Natural killer cell treated with Interleukin-12 subunit alpha and Interleukin-12 subunit beta and Interleukin-15 and Interleukin-18, amount 100 ng/mL, for 72 hours (primary cell): ENCODE measurements at regions not wholly inside any gene's neighbourhood (a gene's known extent, or its start where the extent isn't known, plus 50 kb on each side); places are given as distances from the start of the nearest gene placed in this dataset.

Source experiments
- ATAC-seq, 2 donors: fragments of 150-1000 bp; cut with Tn5 transposase in 1 of 2; sonication (Bioruptor Pico), chemical (Tn5 transposase) in 1 of 2; 2 replicates each; pipeline ENCODE4 v1.10.0; 2021
- DNase-seq: peaks from one replicate; pipeline ENCODE4 v3.0.0; 2022; ENCODE audit warnings: low spot score
- H3K27ac Mint-ChIP-seq, 2 donors: 1 replicate in 1 of 2; 2 replicates in 1 of 2; pipeline ENCODE4 v1.8.0; 2022; ENCODE audit warnings: mixed read lengths in 2 of 2, mild to moderate bottlenecking in 1 of 2, moderate library complexity in 1 of 2
- H3K27me3 Mint-ChIP-seq, 2 donors: 1 replicate in 1 of 2; 2 replicates in 1 of 2; pipeline ENCODE4 v1.8.0; 2022; ENCODE audit warnings: mixed read lengths in 2 of 2
- H3K36me3 Mint-ChIP-seq: one replicate; pipeline ENCODE4 v1.8.0; 2022; ENCODE audit warnings: mixed read lengths
- H3K4me1 Mint-ChIP-seq, 2 donors: 1 replicate in 1 of 2; 2 replicates in 1 of 2; pipeline ENCODE4 v1.8.0; 2022; ENCODE audit warnings: low read depth in 2 of 2, mixed read lengths in 2 of 2, mild to moderate bottlenecking in 1 of 2
- H3K4me3 Mint-ChIP-seq: one replicate; pipeline ENCODE4 v1.8.0; 2022; ENCODE audit warnings: mixed read lengths
- H3K9me3 Mint-ChIP-seq: 2 replicates; pipeline ENCODE4 v1.8.0; 2022; ENCODE audit warnings: mixed read lengths

DNA sequence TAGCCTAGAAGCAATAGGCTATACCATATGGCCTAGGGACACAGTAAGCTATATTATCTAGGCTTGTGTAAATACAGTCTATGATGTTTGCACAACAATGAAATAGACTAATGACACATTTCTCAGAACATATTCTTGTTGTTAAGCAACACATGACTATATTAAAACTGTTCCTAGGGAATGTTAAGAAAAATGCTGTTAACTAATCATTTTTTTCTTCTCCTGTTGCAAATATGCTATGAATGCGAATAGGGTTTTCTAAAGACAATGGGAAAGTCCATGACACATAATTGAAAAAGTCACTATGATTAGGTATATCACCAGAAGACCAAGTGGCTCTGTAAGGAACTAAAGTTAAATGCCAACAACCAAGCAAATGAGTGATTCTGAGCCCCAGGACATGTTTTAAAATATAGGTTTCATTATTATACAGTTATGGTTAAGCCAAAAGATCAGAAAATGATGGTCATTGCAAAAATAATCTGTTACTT, 454.0 kb upstream of the SORCS1 start:
- DNase-seq (no peak), ATAC-seq (no peak)
- Mint-ChIP-seq H3K27me3 (no peaks in the 10 kb centered on the region), H3K4me3 (no peak overlapping the region), H3K27ac (no peak overlapping the region), H3K9me3 (peaks cover 7% of the 10 kb centered on the region), H3K36me3 (no peaks in the 10 kb centered on the region), H3K4me1 (no peaks in the 10 kb centered on the region)

DNA sequence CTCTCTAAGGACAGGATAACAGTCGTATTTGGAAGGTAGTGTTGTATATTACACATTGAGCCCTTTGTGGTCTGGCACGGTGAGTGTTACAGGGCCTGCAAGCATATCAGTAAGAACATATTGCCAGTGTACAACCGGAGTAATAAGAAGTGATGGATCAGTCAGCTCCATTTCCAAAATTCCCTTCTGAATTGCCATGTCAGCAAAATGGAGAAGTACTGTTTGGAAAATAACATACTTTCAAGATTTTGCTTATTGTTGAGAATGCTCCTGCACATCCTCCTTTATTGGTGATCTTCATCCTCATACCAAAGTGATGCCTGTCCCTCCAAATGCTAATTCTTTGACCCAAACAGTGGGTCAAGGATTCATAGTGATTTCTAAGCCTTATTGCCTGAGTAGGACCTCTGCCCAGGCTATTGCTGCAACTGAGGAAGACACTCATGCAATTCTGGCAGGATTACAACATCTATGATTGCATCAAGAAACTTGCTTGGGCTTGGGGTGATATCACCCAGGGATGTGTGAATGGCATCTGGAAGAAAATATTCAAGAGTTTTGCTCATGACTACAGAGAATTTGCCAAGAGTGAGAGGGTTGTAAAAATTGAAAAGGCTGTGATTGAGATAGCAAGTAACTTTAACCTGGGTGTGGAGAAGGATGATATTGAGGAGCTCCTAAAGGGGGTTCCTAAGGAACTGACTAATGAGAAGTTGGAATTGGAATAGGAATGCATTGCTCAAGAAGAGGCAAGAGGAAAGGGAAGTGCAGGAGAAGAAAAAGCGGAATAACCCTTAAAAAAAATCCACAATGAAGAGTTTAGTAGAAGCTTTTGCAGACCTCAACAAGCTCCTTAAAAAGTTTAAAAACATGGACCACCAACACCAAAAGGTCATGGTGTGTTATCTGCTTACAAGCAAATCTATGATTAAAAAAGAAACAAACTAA, 452.2 kb upstream of the SORCS1 start:
- DNase-seq (no peak), ATAC-seq (no peak)
- Mint-ChIP-seq H3K4me1 (no peaks in the 10 kb centered on the region), H3K27me3 (no peaks in the 10 kb centered on the region), H3K9me3 (peaks cover 7% of the 10 kb centered on the region), H3K27ac (no peak overlapping the region), H3K4me3 (no peak overlapping the region), H3K36me3 (no peaks in the 10 kb centered on the region)

DNA sequence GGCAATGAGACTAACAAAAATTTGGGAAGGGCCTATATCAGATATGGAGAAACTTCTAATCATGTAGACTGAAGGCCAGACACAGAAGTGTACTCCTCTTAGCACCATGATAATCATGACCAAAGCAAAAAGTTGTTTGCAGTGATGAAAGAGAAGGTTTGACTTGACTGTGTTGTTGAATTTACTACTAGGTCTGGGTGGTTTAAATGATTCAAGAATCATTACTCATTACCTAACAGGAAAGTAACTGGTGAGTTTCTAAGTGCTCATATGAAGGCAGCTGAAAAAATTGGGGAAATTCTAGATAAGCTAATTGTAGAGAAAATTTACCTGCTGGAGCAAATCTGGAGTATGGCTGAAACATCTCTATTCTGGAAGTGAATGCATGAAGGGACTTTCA, 451.5 kb upstream of the SORCS1 start:
- ATAC-seq = no peak
- no peaks in the 10 kb centered on the region for H3K27me3 Mint-ChIP-seq
- no peak overlapping the region for H3K4me3 Mint-ChIP-seq
- no peak overlapping the region for H3K27ac Mint-ChIP-seq
- H3K9me3 Mint-ChIP-seq = peaks cover 7% of the 10 kb centered on the region
- no peaks in the 10 kb centered on the region for H3K36me3 Mint-ChIP-seq
- H3K4me1 Mint-ChIP-seq = no peaks in the 10 kb centered on the region
- no peak for DNase-seq

DNA sequence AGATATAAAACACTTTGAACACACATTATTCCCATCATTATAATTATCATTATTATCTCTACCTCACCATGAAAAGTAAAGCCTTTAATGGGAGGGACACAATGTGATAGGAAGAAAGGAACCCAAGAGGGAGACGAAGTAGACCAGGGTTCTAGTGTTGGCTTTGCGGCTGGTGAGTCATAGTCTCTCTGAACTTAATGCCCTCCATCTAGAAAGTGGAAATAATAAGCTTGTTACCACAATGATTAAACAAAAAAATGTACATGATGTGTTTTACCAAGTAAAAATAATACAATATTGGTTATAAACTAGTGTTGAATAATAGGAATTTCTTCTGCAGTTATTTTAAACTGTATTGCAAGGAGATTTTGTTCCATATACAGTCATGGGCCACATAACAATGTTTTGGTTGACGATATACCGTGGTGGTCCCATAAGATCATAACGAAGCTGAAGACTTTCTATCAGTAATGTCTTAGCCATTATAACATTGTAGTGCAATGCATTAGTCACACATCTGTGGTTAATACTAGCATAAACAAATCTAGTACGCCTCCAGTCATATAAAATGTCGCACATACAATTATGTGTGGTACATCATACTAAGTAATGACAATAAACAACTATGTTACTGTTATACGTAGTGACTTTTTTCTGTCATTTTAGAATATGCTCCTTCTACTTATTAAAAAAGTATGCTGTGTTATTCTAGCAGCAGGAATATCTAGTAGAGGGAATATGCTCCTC, 450.6 kb upstream of the SORCS1 start:
- H3K27ac Mint-ChIP-seq = no peak overlapping the region
- no peaks in the 10 kb centered on the region for H3K36me3 Mint-ChIP-seq
- no peaks in the 10 kb centered on the region for H3K27me3 Mint-ChIP-seq
- no peaks in the 10 kb centered on the region for H3K4me1 Mint-ChIP-seq
- DNase-seq = no peak
- H3K4me3 Mint-ChIP-seq = no peak overlapping the region
- no peak for ATAC-seq
- peaks cover 11% of the 10 kb centered on the region for H3K9me3 Mint-ChIP-seq

DNA sequence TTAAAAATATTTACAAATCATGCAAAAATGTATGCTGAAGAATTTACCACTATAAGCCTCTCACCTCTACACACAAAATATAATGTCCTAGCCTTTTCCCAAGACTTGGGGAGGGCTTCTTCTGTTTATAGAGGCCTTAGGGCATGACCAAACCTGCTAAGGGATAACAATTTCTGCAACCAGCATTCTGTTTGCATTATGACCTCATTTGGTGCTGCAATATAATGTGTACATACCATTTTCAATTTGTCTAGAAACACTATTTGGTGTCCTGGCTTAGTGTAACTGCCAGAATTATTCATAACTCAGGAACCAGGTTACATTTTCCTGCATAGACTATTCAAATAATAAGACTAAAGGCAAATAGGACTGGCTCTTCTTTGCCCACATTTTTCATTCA, 446.6 kb upstream of the SORCS1 start:
- Mint-ChIP-seq H3K36me3 (no peaks in the 10 kb centered on the region), H3K4me3 (no peak overlapping the region), H3K9me3 (peaks cover 7% of the 10 kb centered on the region), H3K4me1 (no peaks in the 10 kb centered on the region), H3K27ac (no peak overlapping the region), H3K27me3 (no peaks in the 10 kb centered on the region)
- ATAC-seq (no peak), DNase-seq (no peak)

DNA sequence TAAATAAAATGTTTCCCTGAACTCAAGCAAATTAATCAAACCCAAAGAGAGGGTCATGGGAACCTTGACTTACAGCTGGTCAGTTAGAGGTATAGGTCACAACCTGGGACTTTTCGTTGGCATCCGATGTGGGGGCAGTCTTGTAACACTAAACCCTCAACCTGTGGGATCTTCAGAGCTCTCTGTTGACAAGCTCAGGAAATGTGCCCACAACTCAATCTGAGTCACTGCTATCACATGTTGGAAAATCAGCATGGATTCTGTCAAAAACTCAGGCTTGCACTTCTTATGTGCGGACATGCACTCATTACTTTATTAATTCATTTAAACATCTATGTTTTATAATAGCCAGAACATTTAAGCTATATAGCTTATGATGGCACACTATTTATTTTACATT, 424.6 kb upstream of the SORCS1 start:
- no peaks in the 10 kb centered on the region for H3K36me3 Mint-ChIP-seq
- H3K27me3 Mint-ChIP-seq = no peaks in the 10 kb centered on the region
- H3K9me3 Mint-ChIP-seq = peaks cover 10% of the 10 kb centered on the region

DNA sequence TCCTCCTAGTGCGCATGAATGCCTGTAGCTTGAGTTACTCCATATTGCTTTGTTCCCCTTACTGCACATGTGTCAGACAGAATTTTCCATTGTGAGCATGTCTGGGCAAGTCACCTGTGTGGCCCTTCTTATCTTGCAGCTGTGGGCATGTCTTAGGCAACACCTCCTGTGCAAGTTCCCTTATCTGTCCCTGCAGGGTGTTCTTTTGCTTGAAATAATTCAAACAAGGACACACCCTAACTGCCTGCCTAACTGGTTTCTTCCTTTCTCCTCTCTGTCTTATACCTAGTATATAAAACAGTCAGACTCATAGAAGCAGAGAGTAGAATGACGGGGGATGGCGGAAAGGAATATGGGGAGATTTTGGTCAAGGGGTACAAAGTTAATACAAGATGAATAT, 421.1 kb upstream of the SORCS1 start:
- peaks cover 10% of the 10 kb centered on the region for H3K9me3 Mint-ChIP-seq
- no peak overlapping the region for H3K27ac Mint-ChIP-seq
- H3K4me1 Mint-ChIP-seq = no peaks in the 10 kb centered on the region
- no peak for ATAC-seq
- no peaks in the 10 kb centered on the region for H3K36me3 Mint-ChIP-seq
- H3K4me3 Mint-ChIP-seq = no peak overlapping the region
- no peak for DNase-seq
- no peaks in the 10 kb centered on the region for H3K27me3 Mint-ChIP-seq

More for the DNA sequence above, 424.6 kb upstream of the SORCS1 start:
- no peak overlapping the region for H3K27ac Mint-ChIP-seq
- no peak for DNase-seq
- no peak for ATAC-seq
- H3K4me3 Mint-ChIP-seq = no peak overlapping the region
- no peaks in the 10 kb centered on the region for H3K4me1 Mint-ChIP-seq

DNA sequence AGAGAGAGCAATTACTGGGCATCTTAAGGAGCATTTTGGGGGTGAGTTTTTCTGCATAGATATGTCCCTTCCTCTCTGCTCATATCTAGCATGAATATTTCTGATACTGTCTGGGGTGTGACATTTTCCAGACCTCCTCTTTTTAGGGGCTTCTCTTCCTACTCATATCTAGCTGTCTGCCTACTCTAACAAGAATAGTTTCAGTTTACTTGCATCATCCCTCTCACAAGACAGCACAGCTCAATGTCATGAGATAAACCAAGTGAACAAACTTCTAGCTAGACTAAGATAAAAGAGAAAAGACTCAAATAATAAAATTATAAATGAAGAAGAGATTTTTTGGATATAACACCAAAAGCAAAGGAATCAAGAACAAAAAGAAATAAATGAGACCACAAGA, 419.5 kb upstream of the SORCS1 start:
- DNase-seq (no peak), ATAC-seq (no peak)
- Mint-ChIP-seq H3K9me3 (peaks cover 14% of the 10 kb centered on the region), H3K4me3 (no peak overlapping the region), H3K27me3 (no peaks in the 10 kb centered on the region), H3K27ac (no peak overlapping the region), H3K4me1 (no peaks in the 10 kb centered on the region), H3K36me3 (no peaks in the 10 kb centered on the region)

DNA sequence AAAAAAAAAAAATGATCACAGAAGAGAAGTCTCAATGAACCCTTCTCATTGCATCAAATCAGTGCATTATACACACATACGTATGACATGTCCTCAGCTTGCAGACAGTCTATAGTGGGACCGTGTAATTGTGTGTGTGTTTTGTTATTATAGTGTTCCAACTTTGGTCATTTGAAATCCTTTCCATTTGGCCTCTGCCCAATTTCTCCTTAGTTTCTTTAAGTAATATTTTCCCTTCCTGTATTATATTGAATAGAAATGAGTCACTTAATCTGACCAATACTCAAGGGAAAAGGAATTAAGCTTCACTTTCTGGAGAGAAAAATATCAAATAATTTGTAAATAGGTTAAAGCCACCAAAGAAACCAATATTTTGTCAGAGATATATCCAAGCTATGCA, 415.5 kb upstream of the SORCS1 start:
- Mint-ChIP-seq H3K27ac (no peak overlapping the region), H3K36me3 (no peaks in the 10 kb centered on the region), H3K4me1 (no peaks in the 10 kb centered on the region), H3K4me3 (no peak overlapping the region), H3K9me3 (peaks cover 8% of the 10 kb centered on the region), H3K27me3 (no peaks in the 10 kb centered on the region)
- no peak for DNase-seq
- no peak for ATAC-seq

DNA sequence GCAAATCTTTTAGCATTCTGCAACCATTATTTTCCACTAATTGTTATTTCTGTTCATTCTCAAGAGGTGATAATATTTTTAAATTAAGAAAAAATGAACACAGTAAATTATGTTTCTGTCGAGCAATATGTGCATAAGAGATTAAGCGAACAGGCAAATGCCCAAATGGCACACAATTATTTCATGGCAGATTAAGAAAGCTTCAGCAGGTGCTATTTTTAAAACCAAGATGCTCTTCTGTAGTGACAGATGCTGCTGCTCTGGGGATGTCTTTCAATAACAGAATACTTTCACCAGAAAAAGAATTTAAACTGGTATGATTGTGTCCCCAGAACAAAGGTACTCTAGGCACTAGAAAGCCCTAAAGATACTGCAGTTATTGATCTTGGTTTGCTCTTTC, 412.7 kb upstream of the SORCS1 start:
- Mint-ChIP-seq H3K27me3 (no peaks in the 10 kb centered on the region), H3K9me3 (peaks cover 12% of the 10 kb centered on the region), H3K36me3 (no peaks in the 10 kb centered on the region), H3K4me1 (no peaks in the 10 kb centered on the region), H3K4me3 (no peak overlapping the region), H3K27ac (no peak overlapping the region)
- DNase-seq = no peak
- no peak for ATAC-seq

DNA sequence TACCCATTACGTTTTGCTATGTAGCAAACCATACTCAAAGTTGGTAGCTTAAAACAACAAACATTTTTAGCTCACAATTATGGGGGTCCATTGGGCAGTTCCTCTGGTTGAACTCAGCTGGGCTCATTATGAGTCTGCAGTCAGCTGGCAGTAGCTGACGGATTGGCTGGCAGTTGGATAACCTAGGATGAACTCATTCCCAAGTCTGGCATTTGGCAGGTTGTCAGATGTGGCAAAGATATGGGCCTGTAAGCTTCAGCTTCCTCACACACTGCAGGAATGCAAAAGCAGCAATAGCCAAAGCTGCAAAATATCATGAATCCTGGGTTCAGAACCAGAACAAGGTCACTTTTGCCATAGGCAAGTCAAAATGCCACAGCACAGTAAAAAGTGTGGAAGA, 412.2 kb upstream of the SORCS1 start:
- H3K27me3 Mint-ChIP-seq = no peaks in the 10 kb centered on the region
- H3K4me3 Mint-ChIP-seq = no peak overlapping the region
- peaks cover 12% of the 10 kb centered on the region for H3K9me3 Mint-ChIP-seq
- no peak for ATAC-seq
- no peaks in the 10 kb centered on the region for H3K4me1 Mint-ChIP-seq
- DNase-seq = no peak
- H3K36me3 Mint-ChIP-seq = no peaks in the 10 kb centered on the region
- H3K27ac Mint-ChIP-seq = no peak overlapping the region

DNA sequence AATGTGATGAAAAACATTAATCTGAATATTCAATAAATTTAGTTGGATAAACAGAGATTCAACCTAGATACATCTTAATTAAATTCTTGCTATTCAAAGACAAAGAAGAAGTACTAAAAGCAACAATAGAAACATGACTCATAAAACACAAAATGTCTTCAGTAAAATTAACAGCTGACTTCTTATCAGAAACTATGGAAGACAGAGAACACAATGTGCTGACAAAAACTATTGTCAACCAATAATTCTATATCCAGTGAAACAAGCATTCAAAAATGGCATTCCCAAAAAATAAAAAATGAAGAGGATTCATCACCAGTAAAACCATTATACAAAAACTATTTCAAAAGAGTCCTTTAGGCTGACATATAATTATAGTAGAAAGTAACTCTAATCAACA, 400.5 kb upstream of the SORCS1 start:
- Mint-ChIP-seq H3K4me3 (no peak overlapping the region), H3K27me3 (no peaks in the 10 kb centered on the region), H3K4me1 (no peaks in the 10 kb centered on the region), H3K27ac (no peak overlapping the region), H3K36me3 (peaks cover 5% of the 10 kb centered on the region), H3K9me3 (peaks cover 10% of the 10 kb centered on the region)
- ATAC-seq (no peak), DNase-seq (no peak)

DNA sequence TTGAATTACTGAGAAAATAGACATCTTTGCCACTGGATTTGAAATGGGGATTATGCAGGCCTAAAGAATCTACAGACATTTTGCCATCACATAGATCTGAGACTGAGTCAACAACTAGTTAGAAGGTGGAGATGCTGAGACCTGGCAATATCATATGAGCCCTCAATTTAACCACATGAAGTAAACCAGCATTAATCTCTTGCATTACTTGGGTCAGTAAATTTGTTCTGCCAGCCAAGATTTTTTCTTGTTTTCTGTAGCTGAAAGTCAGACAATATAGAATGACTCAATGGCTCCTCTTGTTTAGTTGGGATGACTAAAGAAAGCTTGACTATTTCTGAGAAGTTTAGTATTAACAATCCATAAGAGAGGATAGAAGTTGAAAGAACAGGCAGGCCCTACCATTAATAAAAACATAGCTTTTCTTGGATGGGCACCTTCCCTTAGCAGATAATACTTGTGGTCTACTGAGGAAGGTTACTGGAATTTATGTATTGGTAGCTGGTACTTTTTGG, 396.7 kb upstream of the SORCS1 start:
- Mint-ChIP-seq H3K4me3 (no peak overlapping the region), H3K36me3 (no peaks in the 10 kb centered on the region), H3K9me3 (peaks cover 12% of the 10 kb centered on the region), H3K27ac (no peak overlapping the region), H3K4me1 (no peaks in the 10 kb centered on the region), H3K27me3 (no peaks in the 10 kb centered on the region)
- no peak for ATAC-seq
- no peak for DNase-seq

DNA sequence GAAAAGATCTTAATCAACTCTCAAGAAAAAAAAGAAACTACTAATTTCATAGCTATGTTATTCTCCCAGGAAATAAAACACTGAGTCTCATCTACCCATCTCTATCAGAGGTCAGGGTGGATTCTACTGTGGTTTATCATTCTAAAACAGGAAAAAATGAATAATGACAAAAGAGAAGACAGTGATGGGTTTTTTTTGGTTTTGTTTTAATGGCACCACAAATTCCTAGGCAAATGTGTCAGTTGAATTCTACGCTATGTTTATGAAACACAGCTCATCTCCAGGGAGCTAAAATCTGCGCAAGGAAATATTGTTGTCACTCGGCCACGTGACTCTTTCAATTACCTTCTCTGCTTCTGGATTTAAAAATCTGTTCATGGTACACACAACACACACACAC, 393.4 kb upstream of the SORCS1 start:
- no peaks in the 10 kb centered on the region for H3K4me1 Mint-ChIP-seq
- DNase-seq = no peak
- no peak overlapping the region for H3K27ac Mint-ChIP-seq
- peaks cover 19% of the 10 kb centered on the region for H3K9me3 Mint-ChIP-seq
- no peaks in the 10 kb centered on the region for H3K36me3 Mint-ChIP-seq
- no peak overlapping the region for H3K4me3 Mint-ChIP-seq
- ATAC-seq = no peak
- no peaks in the 10 kb centered on the region for H3K27me3 Mint-ChIP-seq
